Smooth muscle cell (in vitro differentiated cells): ENCODE measurements at regions not wholly inside any gene's neighbourhood (a gene's known extent, or its start where the extent isn't known, plus 50 kb on each side); places are given as distances from the start of the nearest gene placed in this dataset.

Experiments
- DNase-seq: peaks from one replicate; lab custom pipeline; 2025; ENCODE audit not compliant: unreplicated experiment; lab: John Stamatoyannopoulos, UW
- H2AFZ ChIP-seq: fragments of 200-600 bp; sonication (generic); 2 replicates; pipeline ENCODE4 v1.6.0; 2016; ENCODE audit warnings: antibody characterized with exemption, low read depth, mild to moderate bottlenecking
- H3F3A ChIP-seq: fragments of 200-600 bp; sonication (generic); 2 replicates; pipeline ENCODE4 v1.6.0; 2017; ENCODE audit warnings: antibody characterized with exemption, low read depth
- H3K27ac ChIP-seq: fragments of 200-600 bp; sonication (generic); 2 replicates; pipeline ENCODE4 v1.5.1; 2016; ENCODE audit warnings: low read depth, mild to moderate bottlenecking
- H3K27me3 ChIP-seq: fragments of 200-600 bp; sonication (generic); 2 replicates; pipeline ENCODE4 v1.6.1; 2016; ENCODE audit warnings: low read depth, mild to moderate bottlenecking
- H3K36me3 ChIP-seq: fragments of 200-600 bp; sonication (generic); 2 replicates; pipeline ENCODE4 v1.5.1; 2016; ENCODE audit warnings: low read depth
- H3K4me1 ChIP-seq: fragments of 200-600 bp; sonication (generic); 2 replicates; pipeline ENCODE4 v1.5.1; 2016; ENCODE audit warnings: low read depth
- H3K4me2 ChIP-seq: fragments of 200-600 bp; sonication (generic); 2 replicates; pipeline ENCODE4 v1.6.0; 2016; ENCODE audit warnings: mild to moderate bottlenecking
- H3K4me3 ChIP-seq: fragments of 200-600 bp; sonication (generic); 2 replicates; pipeline ENCODE4 v1.5.1; 2016; ENCODE audit warnings: mild to moderate bottlenecking
- H3K79me2 ChIP-seq: fragments of 200-600 bp; sonication (generic); 2 replicates; pipeline ENCODE4 v1.6.0; 2016; ENCODE audit warnings: low read depth, mild to moderate bottlenecking
- H3K9ac ChIP-seq: fragments of 200-600 bp; sonication (generic); 2 replicates; pipeline ENCODE4 v1.6.0; 2016; ENCODE audit warnings: low read depth
- H3K9me3 ChIP-seq: fragments of 200-600 bp; sonication (generic); replicated peaks from 2 replicates; pipeline ENCODE4 v1.5.1; 2016; ENCODE audit warnings: low read depth
- H4K20me1 ChIP-seq: fragments of 200-600 bp; sonication (generic); 2 replicates; pipeline ENCODE4 v1.6.0; 2016; ENCODE audit warnings: low read depth
- WGBS: methylation state at CpG from one replicate; pipeline ENCODE4 v1.1.7; 2016; ENCODE audit warnings: low lambda C conversion rate; 5-methylcytosine and 5-hydroxymethylcytosine counted together
- TF ChIP-seq, protein P1 (sequence below): fragments of 200-600 bp; sonication (generic); IDR thresholded peaks from 2 replicates; pipeline ENCODE4 v1.5.1; 2017; ENCODE audit warnings: borderline replicate concordance, mild to moderate bottlenecking, antibody characterized with exemption; ENCODE audit not compliant: insufficient read depth, poor library complexity, severe bottlenecking

DNA sequence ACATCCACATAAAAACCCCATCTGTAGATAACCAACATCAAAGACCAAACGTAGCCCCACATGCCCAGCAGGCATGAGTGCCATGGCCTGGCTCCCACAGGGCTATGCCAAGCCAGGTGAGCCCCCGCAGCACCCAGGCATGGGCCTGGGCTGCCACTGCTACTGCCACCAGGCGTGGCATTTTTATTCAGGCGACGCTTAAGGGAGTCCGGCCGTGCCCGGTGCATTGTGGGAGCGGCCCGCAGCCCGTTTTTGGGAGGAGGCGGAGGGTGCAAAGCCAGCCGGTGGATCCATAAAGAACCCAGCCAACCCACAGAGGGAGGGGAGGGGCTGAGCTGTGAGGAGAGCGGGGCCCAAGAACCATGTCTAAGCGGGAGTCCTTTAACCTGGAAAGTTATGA is 83.6 kb downstream of the XIST start:
- Histone ChIP-seq H3K36me3 (no peaks in the 10 kb centered on the region), H3K9ac (no peak overlapping the region), H3K79me2 (no peaks in the 10 kb centered on the region), H3K9me3 (no peaks in the 10 kb centered on the region), H4K20me1 (no peaks in the 10 kb centered on the region), H3K4me2 (no peak overlapping the region), H3K27ac (no peak overlapping the region), H3K27me3 (no peaks in the 10 kb centered on the region), H2AFZ (no peak overlapping the region), H3K4me1 (no peaks in the 10 kb centered on the region), H3F3A (no peaks in the 10 kb centered on the region), H3K4me3 (no peak overlapping the region)
- no peak for DNase-seq
- 91% methylated on average over 15 of the region's 15 CpGs for WGBS
- TF ChIP-seq, protein P1, sequence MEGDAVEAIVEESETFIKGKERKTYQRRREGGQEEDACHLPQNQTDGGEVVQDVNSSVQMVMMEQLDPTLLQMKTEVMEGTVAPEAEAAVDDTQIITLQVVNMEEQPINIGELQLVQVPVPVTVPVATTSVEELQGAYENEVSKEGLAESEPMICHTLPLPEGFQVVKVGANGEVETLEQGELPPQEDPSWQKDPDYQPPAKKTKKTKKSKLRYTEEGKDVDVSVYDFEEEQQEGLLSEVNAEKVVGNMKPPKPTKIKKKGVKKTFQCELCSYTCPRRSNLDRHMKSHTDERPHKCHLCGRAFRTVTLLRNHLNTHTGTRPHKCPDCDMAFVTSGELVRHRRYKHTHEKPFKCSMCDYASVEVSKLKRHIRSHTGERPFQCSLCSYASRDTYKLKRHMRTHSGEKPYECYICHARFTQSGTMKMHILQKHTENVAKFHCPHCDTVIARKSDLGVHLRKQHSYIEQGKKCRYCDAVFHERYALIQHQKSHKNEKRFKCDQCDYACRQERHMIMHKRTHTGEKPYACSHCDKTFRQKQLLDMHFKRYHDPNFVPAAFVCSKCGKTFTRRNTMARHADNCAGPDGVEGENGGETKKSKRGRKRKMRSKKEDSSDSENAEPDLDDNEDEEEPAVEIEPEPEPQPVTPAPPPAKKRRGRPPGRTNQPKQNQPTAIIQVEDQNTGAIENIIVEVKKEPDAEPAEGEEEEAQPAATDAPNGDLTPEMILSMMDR: no peak

DNA sequence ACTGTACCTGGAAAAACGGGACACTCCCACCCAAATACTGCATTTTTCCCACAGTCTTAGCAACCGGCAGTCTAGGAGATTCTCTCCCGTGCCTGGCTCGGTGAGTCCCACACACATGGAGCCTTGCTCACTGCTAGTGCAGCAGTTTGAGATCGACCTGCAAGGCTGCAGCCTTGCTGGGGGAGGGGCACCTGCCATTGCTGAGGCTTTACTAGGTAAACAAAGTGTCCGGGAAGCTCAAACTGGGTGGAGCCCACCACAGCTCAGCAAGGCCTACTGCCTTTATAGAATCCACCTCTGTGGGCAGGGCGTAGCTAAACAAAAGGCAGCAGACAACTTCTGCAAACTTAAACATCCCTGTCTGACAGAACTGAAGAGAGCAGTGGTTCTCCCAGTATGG is 84.4 kb downstream of the XIST start:
- WGBS: 81% methylated on average over 7 of the region's 7 CpGs
- Histone ChIP-seq H3F3A (no peaks in the 10 kb centered on the region), H3K36me3 (no peaks in the 10 kb centered on the region), H3K4me2 (no peak overlapping the region), H4K20me1 (no peaks in the 10 kb centered on the region), H3K27me3 (no peaks in the 10 kb centered on the region), H3K9me3 (no peaks in the 10 kb centered on the region), H3K4me3 (no peak overlapping the region), H3K4me1 (no peaks in the 10 kb centered on the region), H3K9ac (no peak overlapping the region), H3K79me2 (no peaks in the 10 kb centered on the region), H2AFZ (no peak overlapping the region), H3K27ac (no peak overlapping the region)
- TF ChIP-seq, protein P1: no peak
- DNase-seq: no peak

DNA sequence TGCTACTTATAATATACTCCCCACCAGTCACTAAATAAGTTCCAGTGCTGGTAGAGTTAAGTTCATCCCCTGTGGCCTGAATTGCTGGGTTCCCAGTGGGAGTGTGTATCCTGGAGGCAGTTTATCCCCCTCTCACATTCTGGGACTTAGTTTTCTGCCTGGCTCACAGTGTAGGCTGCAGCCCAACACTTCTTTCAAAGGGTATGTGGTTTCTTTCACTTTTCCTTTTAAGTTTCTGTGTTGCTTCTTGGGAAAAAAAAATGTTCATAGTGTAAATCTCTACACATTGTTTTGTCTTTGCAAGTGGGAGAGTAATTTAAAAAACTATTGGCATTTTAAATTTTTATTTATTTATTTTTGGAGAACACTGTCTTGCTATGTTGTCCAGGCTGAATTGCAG is 85.5 kb downstream of the XIST start:
- H3K4me2 ChIP-seq: no peak overlapping the region
- H4K20me1 ChIP-seq: no peaks in the 10 kb centered on the region
- H3K4me3 ChIP-seq: no peak overlapping the region
- H3K27me3 ChIP-seq: no peaks in the 10 kb centered on the region
- no peaks in the 10 kb centered on the region for H3K36me3 ChIP-seq
- H3K9me3 ChIP-seq: no peaks in the 10 kb centered on the region
- H3K27ac ChIP-seq: no peak overlapping the region
- no peaks in the 10 kb centered on the region for H3K4me1 ChIP-seq
- H3K9ac ChIP-seq: no peak overlapping the region
- no peaks in the 10 kb centered on the region for H3K79me2 ChIP-seq
- no peak for DNase-seq
- no peaks in the 10 kb centered on the region for H3F3A ChIP-seq
- TF ChIP-seq, protein P1: no peak
- H2AFZ ChIP-seq: no peak overlapping the region

DNA sequence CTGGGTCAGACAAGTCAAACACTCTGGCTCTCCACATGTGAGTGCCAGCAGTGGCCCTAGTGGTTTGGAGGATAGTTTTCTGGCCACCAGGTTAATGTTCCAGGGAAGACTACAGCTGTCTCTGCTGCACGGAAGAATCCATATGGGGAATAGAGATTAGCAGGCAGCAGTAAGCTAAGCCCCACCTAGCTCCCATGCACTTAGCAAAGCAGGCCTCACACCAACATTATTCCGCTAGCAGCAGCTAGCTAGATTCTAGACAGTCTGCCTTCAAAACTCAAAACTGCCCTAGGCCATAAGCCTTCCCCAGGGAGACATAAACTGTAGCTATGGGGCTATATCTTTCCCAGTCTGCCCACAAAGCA is 86.1 kb downstream of the XIST start:
- no peaks in the 10 kb centered on the region for H4K20me1 ChIP-seq
- H3K27ac ChIP-seq: no peak overlapping the region
- no peak for DNase-seq
- no peak overlapping the region for H3K4me2 ChIP-seq
- 75% methylated on average over 2 of the region's 2 CpGs for WGBS
- no peak overlapping the region for H3K9ac ChIP-seq
- H3F3A ChIP-seq: no peaks in the 10 kb centered on the region
- no peaks in the 10 kb centered on the region for H3K79me2 ChIP-seq
- H3K4me3 ChIP-seq: no peak overlapping the region
- H3K4me1 ChIP-seq: no peaks in the 10 kb centered on the region
- TF ChIP-seq, protein P1: no peak
- H2AFZ ChIP-seq: no peak overlapping the region
- H3K27me3 ChIP-seq: no peaks in the 10 kb centered on the region
- H3K9me3 ChIP-seq: no peaks in the 10 kb centered on the region
- no peaks in the 10 kb centered on the region for H3K36me3 ChIP-seq
